Kidney (tissue), 13 donors: ENCODE measurements at regions not wholly inside any gene's neighbourhood (a gene's known extent, or its start where the extent isn't known, plus 50 kb on each side); places are given as distances from the start of the nearest gene placed in this dataset.

Experiments
- DNase-seq, 5 donors: peaks; one replicate each; pipeline ENCODE4 v3.0.0-alpha.2; 2013 to 2020
- FAIRE-seq: peaks from 2 replicates; lab custom pipeline; 2012; peaks lifted over from hg19 to GRCh38; lab: Jason Lieb, UNC
- H3K27ac ChIP-seq, 2 donors: one replicate each; pipeline ENCODE4 v1.7.0; 2013; ENCODE audit warnings: low read depth in 2 of 2, low read length in 2 of 2, inconsistent platforms in 1 of 2
- H3K27me3 ChIP-seq: one replicate; pipeline ENCODE4 v1.7.1; 2013; ENCODE audit warnings: low read length, inconsistent platforms; ENCODE audit not compliant: control insufficient read depth, insufficient read depth
- H3K36me3 ChIP-seq, 3 donors: one replicate each; pipeline versions ENCODE4 v1.7.0 to v1.7.1; 2013; ENCODE audit warnings: low read length in 3 of 3, control low read depth in 1 of 3, inconsistent platforms in 1 of 3; ENCODE audit not compliant: insufficient read depth in 3 of 3, control insufficient read depth in 2 of 3
- H3K4me1 ChIP-seq, 3 donors: one replicate each; pipeline versions ENCODE4 v1.7.0 to v1.7.1; 2013; ENCODE audit warnings: low read length in 3 of 3, inconsistent platforms in 1 of 3, low read depth in 1 of 3; ENCODE audit not compliant: control insufficient read depth in 2 of 3, insufficient read depth in 2 of 3
- H3K4me3 ChIP-seq, 3 donors: one replicate each; pipeline versions ENCODE4 v1.7.0 to v1.8.1; 2013; ENCODE audit warnings: low read length in 3 of 3, control low read depth in 1 of 3, inconsistent platforms in 1 of 3
- H3K9ac ChIP-seq, 3 donors: one replicate each; pipeline versions ENCODE4 v1.7.0 to v1.7.1; 2013; ENCODE audit warnings: low read length in 3 of 3, control low read depth in 1 of 3, inconsistent platforms in 1 of 3
- H3K9me3 ChIP-seq, 3 donors: one replicate each; pipeline versions ENCODE4 v1.7.0 to v1.7.1; 2013; ENCODE audit warnings: low read length in 3 of 3, control low read depth in 1 of 3, inconsistent platforms in 1 of 3; ENCODE audit not compliant: control insufficient read depth in 2 of 3, insufficient read depth in 1 of 3
- CTCF ChIP-seq: IDR thresholded peaks from 3 replicates; pipeline ENCODE4 v1.5.1; 2012; ENCODE audit warnings: mild to moderate bottlenecking, moderate library complexity, borderline replicate concordance; ENCODE audit not compliant: insufficient read depth; ENCODE audit errors: extremely low read depth
- intact Hi-C: fragments of 100-400 bp; cut with DNase I; formaldehyde crosslinking; loops from one replicate; pipeline ENCODE4 v1.11.1; 2022
- donor health status: control.
- donor health status: control.
- donor health status: control.
- donor health status: control.
- donor health status: control.
- donor health status: DM: yes; HTN: yes; CAD: no.
- donor health status: Normal renal cell carcinoma (clear cell type).

DNA sequence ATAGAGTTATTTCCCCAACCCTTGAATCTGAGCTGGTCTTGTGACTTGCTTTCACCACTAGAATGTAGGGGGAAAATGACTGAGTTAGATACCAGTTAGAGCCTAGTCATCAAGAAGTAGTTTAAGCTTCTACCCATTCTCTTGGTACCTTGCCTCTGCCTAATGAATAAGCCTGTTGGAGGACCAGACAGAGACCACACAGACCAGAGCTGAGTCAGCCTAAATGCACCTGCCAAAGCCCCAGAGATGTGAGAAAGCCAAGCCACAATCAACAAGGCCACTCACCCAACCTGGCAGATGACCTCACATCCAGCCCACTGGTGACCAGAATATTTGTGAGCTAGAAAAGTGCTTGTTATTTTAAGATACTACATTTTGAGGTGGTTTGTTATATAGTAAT, 85.2 kb upstream of the DCLK2 start:
- Histone ChIP-seq H3K4me1 (no peaks in the 10 kb centered on the region), H3K27me3 (no peaks in the 10 kb centered on the region), H3K4me3 (no peak overlapping the region), H3K9me3 (no peaks in the 10 kb centered on the region), H3K36me3 (no peaks in the 10 kb centered on the region), H3K27ac (no peak overlapping the region), H3K9ac (no peak overlapping the region)
- TF ChIP-seq CTCF: no peak
- FAIRE-seq (no peak), DNase-seq (no peak)
- intact Hi-C loops: no loop called here

- DNase-seq (no peak), FAIRE-seq (no peak)
- Histone ChIP-seq H3K4me3 (no peak overlapping the region), H3K27me3 (no peaks in the 10 kb centered on the region), H3K36me3 (no peaks in the 10 kb centered on the region), H3K9me3 (no peaks in the 10 kb centered on the region), H3K27ac (no peak overlapping the region), H3K9ac (no peak overlapping the region), H3K4me1 (no peaks in the 10 kb centered on the region)
- intact Hi-C loops: no loop called here
- no peak for TF ChIP-seq CTCF
Measured at GRCh38 chr4:149995134-149995756, 83.0 kb upstream of the DCLK2 start.

DNA sequence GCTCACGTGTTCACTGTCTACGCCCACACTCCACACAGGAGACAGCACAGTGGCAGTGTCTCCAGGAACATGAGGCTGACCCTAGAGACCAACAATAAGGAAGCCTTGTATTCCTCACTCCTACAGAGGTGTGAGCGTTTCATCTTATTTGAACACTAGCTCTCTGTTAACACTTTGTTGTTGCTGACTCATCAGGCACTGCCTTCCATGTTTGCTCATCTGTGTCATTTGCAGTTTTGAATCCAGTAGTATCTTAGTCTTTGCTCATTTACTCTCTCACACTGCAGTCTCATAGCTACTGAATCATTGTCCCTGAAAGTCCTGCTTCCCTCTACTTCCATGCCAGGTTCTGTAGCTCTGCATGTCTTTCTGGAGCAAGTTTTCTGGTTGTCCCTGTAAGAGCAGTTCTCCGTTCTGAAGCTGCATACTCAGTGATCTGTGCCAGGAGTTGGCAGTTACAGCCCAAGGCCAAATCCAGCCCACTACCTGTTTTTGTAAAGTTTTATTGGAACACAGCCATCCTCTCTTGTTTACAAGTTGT, 80.3 kb upstream of the DCLK2 start:
- no peak for TF ChIP-seq CTCF
- Histone ChIP-seq H3K27ac (no peak overlapping the region), H3K4me3 (no peak overlapping the region), H3K4me1 (no peaks in the 10 kb centered on the region), H3K36me3 (no peaks in the 10 kb centered on the region), H3K9me3 (no peaks in the 10 kb centered on the region), H3K9ac (no peak overlapping the region), H3K27me3 (no peaks in the 10 kb centered on the region)
- FAIRE-seq: no peak
- intact Hi-C loops: no loop called here
- no peak for DNase-seq
